ENCODE measurements at regions not wholly inside any gene's neighbourhood (a gene's known extent, or its start where the extent isn't known, plus 50 kb on each side); places are given as distances from the start of the nearest gene placed in this dataset.

GRCh38 chr5:52734557-52734956, 53.2 kb upstream of the ITGA1 start:
- no peak for DNase-seq

DNA sequence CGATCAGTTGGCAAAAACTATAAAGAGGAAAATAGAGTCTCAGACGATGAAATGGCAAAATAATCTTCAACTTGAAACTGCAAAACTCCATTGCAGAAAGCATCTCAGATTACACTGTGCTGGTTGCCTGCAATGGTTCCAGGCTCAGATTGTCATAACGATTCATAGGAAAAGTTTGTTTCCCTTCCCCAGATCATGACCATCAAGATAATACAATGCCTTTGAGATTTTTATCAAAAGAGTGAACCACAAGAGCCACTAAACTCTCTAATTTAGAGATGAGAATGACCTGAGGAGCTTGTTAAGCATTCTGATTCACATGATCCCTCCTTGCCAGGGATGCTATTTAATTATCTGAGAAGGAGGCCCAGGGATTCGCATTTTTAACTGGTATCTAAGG, 52.6 kb upstream of the ITGA1 start:
- DNase-seq, result no peak

Measured in activated T-cell treated with anti-CD3 and anti-CD28 coated beads, Interleukin-2, amount 50 U/mL, for 48 hours (primary cell).